ENCODE measurements at regions not wholly inside any gene's neighbourhood (a gene's known extent, or its start where the extent isn't known, plus 50 kb on each side); places are given as distances from the start of the nearest gene placed in this dataset.

GRCh38 chr5:74139589-74139988, 500.9 kb downstream of the ENC1 start:
- Mint-ChIP-seq H3K9me3 (no peaks in the 10 kb centered on the region), H3K36me3 (ENCODE audit: low read depth) (no peaks in the 10 kb centered on the region), H3K27me3 (ENCODE audit: insufficient read depth, low read depth, poor library complexity) (no peaks in the 10 kb centered on the region), H3K4me1 (peaks cover 12% of the 10 kb centered on the region; the same call in 2 of the 3 replicates), H3K4me3 (no peak overlapping the region), H3K27ac (no peak overlapping the region)
- no peak overlapping the region for H3K4me3 ChIP-seq
- TF ChIP-seq POLR2AphosphoS5 (IDR thresholded peaks at IDR 0.05; ENCODE audit: low read depth) (no peak), EZH2 (IDR thresholded peaks at IDR 0.05; ENCODE audit: low read depth, unreplicated experiment) (no peak), CREB1 (CRISPR knock-in tag; IDR thresholded peaks at IDR 0.05; ENCODE audit: low read depth) (no peak), ZNF331 (CRISPR knock-in tag; IDR thresholded peaks at IDR 0.05; ENCODE audit: low read depth) (no peak), CTCF (conservative IDR thresholded peaks at IDR 0.05; ENCODE audit: low read depth in 2 of 2) (no peak), REST (IDR thresholded peaks at IDR 0.05; ENCODE audit: unreplicated experiment) (no peak), EZH2phosphoT487 (IDR thresholded peaks at IDR 0.05; ENCODE audit: unreplicated experiment) (no peak), NANOG (IDR thresholded peaks at IDR 0.05; ENCODE audit: borderline replicate concordance) (no peak), ZNF462 (CRISPR knock-in tag; IDR thresholded peaks at IDR 0.05) (no peak), STAT1 (IDR thresholded peaks at IDR 0.05; ENCODE audit: unreplicated experiment) (no peak), ZNF114 (CRISPR knock-in tag; IDR thresholded peaks at IDR 0.05) (no peak), JUNB (IDR thresholded peaks at IDR 0.05; ENCODE audit: unreplicated experiment) (no peak)
- TF ChIP-seq, protein P1, sequence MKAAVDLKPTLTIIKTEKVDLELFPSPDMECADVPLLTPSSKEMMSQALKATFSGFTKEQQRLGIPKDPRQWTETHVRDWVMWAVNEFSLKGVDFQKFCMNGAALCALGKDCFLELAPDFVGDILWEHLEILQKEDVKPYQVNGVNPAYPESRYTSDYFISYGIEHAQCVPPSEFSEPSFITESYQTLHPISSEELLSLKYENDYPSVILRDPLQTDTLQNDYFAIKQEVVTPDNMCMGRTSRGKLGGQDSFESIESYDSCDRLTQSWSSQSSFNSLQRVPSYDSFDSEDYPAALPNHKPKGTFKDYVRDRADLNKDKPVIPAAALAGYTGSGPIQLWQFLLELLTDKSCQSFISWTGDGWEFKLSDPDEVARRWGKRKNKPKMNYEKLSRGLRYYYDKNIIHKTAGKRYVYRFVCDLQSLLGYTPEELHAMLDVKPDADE (IDR thresholded peaks at IDR 0.05) = no peak
- H3K9me2 ChIP-seq (ENCODE audit: insufficient read depth) = 0 out of 2 replicates have a peak, but pooled peaks cover 3% of the 10 kb centered on the region
- no peak for ATAC-seq
- H3F3A ChIP-seq (replicated peaks; ENCODE audit: low read depth) = no peaks in the 10 kb centered on the region
- peaks cover 9% of the 10 kb centered on the region; the same call in 1 of the 2 replicates for H3K4me1 ChIP-seq (ENCODE audit: insufficient read depth)
- DNase-seq (ENCODE audit: low spot score) = no peak
- no peaks in the 10 kb centered on the region for H3K79me2 ChIP-seq (replicated peaks; ENCODE audit: insufficient read depth)
- H3K27ac ChIP-seq (ENCODE audit: low read depth) = no peak overlapping the region
- H3K27me3 ChIP-seq (ENCODE audit: insufficient read depth) = no peaks in the 10 kb centered on the region
- H2AFZ ChIP-seq = no peak overlapping the region
- H3K36me3 ChIP-seq (ENCODE audit: insufficient read depth) = no peaks in the 10 kb centered on the region
- H4K20me1 ChIP-seq (replicated peaks; ENCODE audit: insufficient read depth) = no peaks in the 10 kb centered on the region
- H3K4me2 ChIP-seq = no peak overlapping the region

Measured in GM23338 (cell line).